Fibroblast of skin of back (primary cell): ENCODE measurements at regions not wholly inside any gene's neighbourhood (a gene's known extent, or its start where the extent isn't known, plus 50 kb on each side); places are given as distances from the start of the nearest gene placed in this dataset.
"Not testable (repeated sequence)": the region's sequence is repeated elsewhere in the genome, so short reads cannot be mapped to it uniquely, and the experiment has no call there.

Experiments
- DNase-seq: peaks from one replicate; pipeline ENCODE4 v3.0.0-alpha.2; 2013

DNA sequence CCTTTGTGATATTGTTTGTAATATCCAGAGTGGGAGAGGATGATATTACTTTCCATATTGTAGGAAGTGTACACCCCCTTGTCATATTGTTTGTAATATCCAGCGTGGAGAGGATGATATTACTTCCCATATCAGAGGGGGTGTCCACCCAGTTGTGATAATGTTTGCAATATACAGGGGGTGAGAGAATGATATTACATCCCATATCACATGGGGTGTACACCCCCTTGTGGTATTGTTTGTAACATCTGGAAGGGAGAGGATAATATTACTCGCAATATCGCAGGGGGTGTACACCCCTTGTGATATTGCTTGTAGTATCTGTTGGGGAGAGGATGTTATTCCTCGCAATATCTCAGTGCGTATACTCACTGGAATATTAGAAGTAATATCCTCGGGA lies 61.5 kb downstream of the PRSS23 start:
- no peak for DNase-seq

GRCh38 chr11:86863476-86863875 lies 63.1 kb downstream of the PRSS23 start:
- DNase-seq = no peak

GRCh38 chr11:86865436-86865835 lies 65.1 kb downstream of the PRSS23 start:
- DNase-seq = no peak

DNA sequence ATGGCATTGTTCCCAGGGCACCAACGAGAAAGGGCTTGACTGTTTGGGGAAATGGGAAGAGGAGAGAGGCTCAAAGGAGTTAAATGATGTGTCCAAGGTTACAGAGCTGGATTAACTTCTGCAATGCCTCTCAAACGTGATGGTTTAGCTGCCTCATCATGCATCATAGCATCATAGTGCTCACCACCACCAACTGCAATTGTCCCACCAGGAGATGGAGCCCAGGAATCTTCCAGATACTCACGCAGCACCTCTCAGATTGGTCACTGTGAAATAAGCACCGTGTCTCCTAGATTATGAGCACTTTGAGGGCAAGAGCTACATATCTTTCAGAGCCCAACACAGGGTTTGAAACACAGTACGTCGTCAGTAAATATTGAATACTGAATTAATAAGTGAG lies 69.2 kb downstream of the PRSS23 start:
- DNase-seq = peak; percentile 20

DNA sequence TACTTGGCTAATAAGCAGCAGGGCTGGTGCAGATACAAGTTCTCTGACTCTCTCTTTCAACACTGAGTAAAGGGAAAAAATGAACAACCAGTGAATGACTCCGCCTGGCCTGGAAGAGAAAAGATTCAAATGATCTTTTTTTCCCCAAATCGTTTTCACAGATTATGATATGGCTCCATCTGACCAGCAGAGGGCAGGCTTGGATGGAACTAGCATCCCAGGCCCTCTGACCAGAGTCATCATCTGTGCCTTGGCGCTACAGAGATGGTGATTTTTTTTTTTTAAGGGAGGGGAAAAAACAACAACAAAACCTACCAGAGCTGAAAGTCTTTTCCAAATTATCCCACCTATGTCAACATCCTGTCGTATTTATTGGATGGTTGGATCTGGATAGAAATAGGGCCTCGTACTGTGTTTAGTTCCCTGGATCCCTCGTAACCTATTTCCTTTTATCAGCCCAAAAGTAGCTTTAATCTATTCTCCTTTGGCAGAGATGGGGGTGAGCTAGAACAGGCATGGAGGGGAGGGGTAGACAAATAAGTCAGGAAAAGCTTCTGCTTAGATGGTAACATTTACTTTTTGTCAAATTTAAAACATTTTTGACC lies 69.7 kb downstream of the PRSS23 start:
- peak; percentile 67 for DNase-seq

DNA sequence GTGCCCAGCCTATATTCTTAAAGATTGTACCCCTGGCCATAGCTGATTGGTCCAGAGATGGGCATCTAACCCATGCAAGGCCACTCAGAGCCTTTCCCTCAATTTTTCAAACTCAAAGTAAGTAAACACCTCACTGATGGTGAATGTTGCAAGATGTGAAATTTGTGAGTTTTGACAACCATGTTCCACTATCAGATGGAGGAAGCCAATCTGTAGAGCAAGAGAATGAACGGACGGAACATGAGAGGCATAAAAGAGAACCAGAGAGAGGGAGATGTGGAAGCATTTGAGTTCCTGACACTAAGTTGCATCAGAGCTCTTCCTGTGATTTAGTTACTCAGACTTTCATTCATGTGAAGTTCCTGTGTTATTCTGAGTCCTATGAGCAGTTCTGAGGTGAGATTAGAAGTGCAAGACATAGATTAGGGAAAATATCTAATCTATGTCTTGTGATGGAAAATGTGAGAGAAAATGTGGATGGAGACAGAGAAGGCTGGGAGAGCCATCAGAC lies 73.3 kb downstream of the PRSS23 start:
- no peak for DNase-seq

GRCh38 chr11:86874304-86875056 lies 74.1 kb downstream of the PRSS23 start:
- peak; percentile 71 for DNase-seq

- no peak for DNase-seq
These were observed 76.4 kb downstream of the PRSS23 start for GRCh38 chr11:86876716-86877234.

- no peak for DNase-seq
These were observed 77.2 kb downstream of the PRSS23 start for GRCh38 chr11:86877503-86877902.

DNA sequence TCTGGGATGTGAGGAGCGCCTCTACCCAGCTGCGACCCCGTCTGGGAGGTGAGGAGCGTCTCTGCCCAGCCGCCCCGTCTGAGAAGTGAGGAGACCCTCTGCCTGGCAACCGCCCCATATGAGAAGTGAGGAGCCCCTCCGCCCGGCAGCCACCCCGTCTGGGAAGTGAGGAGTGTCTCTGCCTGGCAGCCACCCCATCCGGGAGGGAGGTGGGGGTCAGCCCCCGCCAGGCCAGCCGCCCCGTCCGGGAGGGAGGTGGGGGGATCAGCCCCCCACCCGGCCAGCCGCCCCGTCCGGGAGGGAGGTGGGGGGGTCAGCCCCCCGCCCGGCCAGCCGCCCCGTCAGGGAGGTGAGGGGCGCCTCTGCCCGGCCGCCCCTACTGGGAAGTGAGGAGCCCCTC lies 76.0 kb downstream of the FZD4 start:
- not testable (repeated sequence) for DNase-seq

GRCh38 chr11:86885311-86885710 lies 69.9 kb downstream of the FZD4 start:
- DNase-seq = no peak

DNA sequence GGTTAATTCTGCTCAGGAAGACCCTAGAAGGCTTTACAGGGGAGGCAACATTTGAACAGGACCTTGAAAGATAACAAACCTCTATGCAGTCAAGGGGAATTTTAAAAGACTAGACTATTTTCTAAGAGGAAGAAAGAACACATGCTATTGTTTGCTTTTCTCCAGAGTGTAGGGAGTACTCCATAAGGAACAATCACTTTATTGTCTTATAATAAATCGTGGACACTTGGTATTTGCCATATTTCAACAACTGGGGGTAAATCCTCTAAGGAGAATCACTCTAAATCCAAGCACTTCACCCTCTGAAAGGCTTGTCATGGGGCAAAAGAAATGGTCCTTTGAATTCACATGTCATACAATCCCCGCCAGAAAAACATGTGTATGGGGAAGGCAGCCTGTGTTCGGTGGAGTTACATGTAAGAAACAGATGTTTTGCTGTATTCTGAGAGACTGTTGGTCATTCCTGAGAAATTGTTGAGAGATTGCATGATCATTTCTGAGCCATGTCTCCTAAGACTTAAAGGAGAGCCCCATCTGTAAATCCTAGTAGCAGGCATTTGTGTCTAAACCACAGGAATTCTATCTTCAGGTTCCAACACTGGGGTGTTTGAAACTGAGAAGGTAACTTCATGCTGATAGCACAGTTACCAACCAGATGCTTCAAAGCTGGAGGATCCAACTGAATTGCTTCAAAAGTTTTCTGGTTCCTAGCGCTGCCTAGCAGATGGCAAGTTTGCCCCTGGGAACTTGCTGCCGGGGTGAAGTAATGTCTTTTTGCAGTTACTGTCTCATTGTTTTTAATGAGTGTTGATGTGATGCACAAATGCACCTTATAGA lies 66.8 kb downstream of the FZD4 start:
- peak; percentile 76 for DNase-seq

DNA sequence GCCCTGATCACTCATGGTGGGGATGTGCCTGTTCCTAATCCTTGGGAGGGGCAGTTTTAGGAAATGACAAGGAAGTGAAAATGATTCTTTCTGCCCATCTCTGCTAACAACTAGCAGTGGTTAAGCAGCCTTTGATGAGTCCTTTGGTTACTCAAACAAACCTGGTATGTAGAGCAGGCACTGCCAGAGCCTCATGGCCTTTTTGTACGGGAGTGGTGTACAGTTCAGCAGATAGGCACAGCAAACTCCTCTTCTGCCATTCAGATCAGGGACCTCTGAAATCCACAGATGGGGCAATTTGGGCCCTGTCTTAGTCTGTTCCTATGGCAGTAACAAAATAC lies 66.2 kb downstream of the FZD4 start:
- peak; percentile 25 for DNase-seq

DNA sequence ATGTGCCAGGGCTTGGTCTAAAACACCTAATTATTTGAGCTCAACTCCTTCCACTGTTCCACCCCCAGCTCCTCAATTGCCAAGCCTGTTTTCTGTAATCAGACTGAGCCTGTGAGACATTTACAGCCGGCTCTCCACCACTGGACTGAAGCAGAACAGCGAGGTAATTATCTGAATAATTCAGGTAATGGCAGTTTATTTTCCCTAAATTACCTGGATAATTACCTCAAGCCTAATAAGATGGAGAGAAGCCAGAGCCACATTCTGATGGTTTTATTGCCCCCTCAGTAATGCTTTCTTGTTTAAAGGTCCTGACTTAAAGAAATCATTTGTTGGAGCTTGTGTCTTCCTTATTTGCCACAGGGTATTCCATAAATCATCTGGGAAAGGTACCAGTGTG lies 64.2 kb downstream of the FZD4 start:
- DNase-seq = no peak

- DNase-seq = no peak
These were observed 62.0 kb downstream of the FZD4 start for GRCh38 chr11:86893235-86893634.
